GM19351 (cell line): ENCODE measurements at regions not wholly inside any gene's neighbourhood (a gene's known extent, or its start where the extent isn't known, plus 50 kb on each side); places are given as distances from the start of the nearest gene placed in this dataset.

Experiments used
- ATAC-seq: cut with Tn5 transposase; IDR thresholded peaks from one replicate; pipeline ENCODE4 v1.9.1; 2021; ENCODE audit warnings: mild to moderate bottlenecking, moderate library complexity; ENCODE audit not compliant: unreplicated experiment

DNA sequence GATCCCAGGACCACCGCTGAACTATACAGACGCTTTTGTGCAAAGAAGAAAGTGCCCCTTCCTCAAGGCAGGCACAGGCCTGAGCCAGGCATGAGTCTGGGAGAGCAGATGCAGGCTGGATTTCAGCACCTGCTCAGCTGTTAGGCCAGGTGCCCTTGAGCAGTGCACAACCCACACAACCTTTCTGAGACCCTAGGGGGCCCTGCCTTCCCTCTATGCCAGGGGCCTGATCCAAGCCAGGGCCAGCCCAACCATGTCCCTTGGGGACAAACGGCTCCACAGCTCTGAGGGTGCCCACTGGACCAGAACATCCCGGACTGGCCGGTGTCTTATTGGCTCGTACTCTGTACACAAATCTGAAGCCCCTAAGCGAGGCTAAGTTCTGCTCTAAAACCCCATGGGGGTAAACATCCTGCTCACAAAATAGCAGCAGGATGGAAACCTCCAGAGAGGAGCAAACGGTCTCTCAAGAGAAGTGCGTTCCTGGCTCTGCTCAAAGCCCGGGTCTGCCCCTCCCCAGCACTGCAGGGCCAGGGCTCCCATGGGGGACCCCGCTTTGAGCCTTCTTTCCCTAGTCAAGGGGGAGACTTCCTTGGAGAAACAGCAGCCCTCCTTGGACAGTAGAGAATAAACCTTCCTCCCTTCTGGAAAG, 275.1 kb downstream of the NPHP4 start:
- no peak for ATAC-seq

DNA sequence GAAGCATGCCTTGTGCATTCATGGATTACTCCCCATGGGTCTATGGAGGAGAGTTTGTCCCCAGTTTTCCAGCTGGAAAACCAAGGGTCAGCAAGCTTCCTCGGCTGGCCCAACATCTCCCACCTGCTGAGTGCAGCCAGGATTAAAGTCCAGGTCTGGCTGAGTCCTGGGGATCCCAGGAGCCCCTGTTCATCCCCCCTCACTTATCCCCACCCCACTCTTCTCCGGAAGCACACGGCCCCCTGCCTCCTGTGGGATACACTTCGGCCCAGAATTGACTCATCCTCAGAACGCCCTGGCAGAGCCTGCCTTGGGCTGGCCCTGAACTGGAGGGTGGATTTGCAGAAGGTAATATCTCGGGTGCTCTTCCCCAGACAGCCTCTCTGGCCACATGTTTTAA, 276.1 kb downstream of the NPHP4 start:
- no peak for ATAC-seq

DNA sequence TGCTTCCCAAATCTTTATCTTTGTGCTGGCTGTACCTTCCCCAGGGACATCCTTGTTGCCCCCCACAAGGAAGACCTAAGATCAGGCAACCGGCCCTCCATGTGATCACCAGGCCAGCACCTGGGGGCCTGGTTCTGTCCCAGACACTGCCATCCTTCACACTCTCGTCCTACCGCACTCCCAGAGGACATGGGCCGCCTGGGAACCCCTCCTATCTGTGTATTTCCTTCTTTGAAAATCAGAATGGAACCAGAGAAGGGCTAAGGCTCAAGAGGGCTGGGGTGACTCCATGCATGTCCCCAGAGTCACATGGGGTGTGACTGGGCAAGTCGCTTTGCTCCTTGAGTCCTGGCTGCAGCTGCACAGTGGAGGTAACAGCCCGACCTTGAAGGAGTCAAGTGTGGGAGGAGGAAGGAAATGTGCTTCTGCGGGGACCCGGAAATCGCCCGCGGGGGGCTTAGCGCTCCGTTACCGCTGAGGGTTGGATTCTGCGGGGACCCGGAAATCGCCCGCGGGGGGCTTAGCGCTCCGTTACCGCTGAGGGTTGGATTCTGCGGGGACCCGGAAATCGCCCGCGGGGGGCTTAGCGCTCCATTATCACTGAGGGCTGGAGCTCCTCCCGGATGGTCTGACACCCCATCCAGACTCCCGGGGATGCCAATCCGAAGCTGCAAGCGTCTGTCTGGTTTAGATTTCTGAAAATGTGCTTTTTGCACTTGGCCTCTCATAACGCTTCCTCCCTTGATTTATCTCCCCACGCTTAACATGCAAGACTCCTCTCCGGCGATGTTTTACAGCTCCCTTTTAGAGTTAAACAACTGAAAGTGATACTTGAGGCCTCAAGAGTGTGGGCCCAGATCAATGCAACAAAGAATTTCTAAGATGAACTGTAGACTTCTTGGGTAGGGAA, 278.9 kb downstream of the NPHP4 start:
- ATAC-seq = no peak

- no peak for ATAC-seq
Observed at GRCh38 chr1:5711956-5712645, 280.1 kb downstream of the NPHP4 start.

DNA sequence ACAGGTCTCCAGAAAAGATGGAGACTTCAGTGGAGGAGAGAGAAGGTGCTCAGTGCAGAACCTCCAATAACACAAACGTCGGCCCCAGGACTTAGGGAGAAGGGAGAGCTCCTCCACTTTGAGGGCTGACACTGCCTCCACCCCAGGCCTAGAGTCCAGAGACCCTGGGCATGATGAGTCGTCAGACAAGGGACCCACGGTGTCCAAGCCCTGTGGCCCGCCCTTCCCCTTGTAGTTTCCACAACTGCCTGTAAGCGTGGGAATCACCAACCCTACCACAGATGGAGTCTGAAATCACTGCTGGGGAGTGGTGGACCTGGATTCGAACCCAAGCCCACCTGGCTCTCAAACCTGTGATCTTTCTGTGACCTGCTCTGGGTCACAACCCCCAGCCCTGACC, 281.1 kb downstream of the NPHP4 start:
- ATAC-seq = no peak

- ATAC-seq = no peak
Observed at GRCh38 chr1:5709976-5710375, 282.2 kb downstream of the NPHP4 start.

GRCh38 chr1:5709461-5709975, 282.7 kb downstream of the NPHP4 start:
- no peak for ATAC-seq

GRCh38 chr1:5708346-5709245, 283.6 kb downstream of the NPHP4 start:
- no peak for ATAC-seq

- ATAC-seq = no peak
Observed at GRCh38 chr1:5707566-5708345, 284.5 kb downstream of the NPHP4 start.

- no peak for ATAC-seq
Observed at GRCh38 chr1:5706239-5706638, 286.0 kb downstream of the NPHP4 start.

- no peak for ATAC-seq
Observed at GRCh38 chr1:5705751-5706150, 286.5 kb downstream of the NPHP4 start.

- ATAC-seq = no peak
Observed at GRCh38 chr1:5704561-5705514, 287.4 kb downstream of the NPHP4 start.

DNA sequence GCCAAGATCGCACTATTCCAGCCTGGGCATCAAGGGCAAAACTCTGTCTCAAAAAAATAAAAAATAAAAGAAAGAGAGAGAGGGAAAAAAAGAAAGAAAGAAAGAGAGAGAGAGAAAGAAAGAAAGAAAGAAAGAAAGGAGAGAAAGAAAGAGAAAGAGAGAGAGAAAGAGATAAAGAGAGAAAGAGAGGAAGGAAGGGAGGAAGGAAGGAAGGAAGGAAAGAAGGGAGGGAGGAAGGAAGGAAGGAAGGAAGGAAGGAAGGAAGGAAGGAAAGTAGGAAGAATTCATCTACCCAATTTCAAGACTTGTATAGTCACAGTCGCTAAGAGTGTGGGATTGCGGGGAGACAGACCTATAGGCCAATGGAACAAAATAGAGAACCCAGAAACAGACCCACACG, 290.6 kb downstream of the NPHP4 start:
- ATAC-seq = no peak

DNA sequence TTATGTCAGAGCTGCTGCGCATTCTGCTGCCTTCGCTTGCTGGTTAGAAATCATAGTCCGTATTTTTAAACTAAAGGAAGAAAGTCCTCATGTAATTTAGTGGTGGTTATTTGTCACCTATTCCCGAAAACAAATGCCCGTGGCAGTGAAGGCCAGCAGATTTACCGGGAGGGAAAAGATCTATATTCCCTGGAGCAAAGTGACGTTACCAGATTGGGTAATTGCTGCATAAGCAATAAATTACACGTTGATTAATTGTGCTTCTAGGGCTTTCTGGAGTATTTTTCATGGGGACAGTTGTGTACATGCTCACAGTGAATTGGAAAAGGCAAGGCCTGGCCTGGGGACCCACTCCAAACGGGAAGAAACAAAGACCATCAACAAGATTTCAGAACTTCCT, 298.7 kb downstream of the NPHP4 start:
- ATAC-seq = no peak

GRCh38 chr1:5692664-5693063, 299.6 kb downstream of the NPHP4 start:
- no peak for ATAC-seq

DNA sequence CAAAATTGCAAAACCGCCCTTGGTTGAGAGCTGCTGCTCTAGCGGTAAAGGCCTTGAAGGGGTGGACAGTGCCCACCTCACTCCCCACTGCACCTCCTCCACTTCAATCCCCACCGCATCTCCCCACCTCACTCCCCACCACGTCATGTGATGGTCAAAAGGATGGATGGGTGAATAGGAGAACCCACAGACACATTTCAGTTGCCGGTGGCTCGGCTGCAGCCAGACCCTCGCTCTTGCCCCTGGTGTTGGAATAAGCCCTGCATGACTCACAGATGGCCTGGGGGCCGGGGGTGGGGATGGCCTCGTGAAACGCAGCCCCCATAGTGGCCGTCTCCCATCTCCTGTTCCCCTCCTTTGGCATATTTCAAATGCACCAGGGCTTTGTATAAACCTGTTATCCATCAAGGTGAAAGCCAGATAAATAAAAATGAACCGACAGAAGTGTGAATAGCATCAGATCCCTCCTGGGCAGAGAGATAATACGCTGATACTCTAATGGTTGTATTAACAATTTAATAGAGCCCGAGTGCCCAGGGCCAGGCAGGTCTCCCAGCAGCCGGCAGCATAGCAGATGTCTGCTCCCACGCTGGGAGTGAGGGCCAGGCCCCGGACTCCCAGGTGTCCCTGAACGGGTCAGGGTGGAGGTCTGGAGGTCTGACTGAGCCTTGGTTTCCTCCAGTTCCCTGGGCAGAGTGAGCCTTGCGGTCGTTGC, 300.3 kb downstream of the NPHP4 start:
- ATAC-seq = no peak

GRCh38 chr1:5690898-5691297, 301.3 kb downstream of the NPHP4 start:
- no peak for ATAC-seq

GRCh38 chr1:5690291-5690690, 301.9 kb downstream of the NPHP4 start:
- ATAC-seq = no peak
